GM10266 (cell line): ENCODE measurements at regions not wholly inside any gene's neighbourhood (a gene's known extent, or its start where the extent isn't known, plus 50 kb on each side); places are given as distances from the start of the nearest gene placed in this dataset.

Experiments used
- DNase-seq: peaks from one replicate; pipeline ENCODE4 v3.0.0; 2012; ENCODE audit errors: extremely low spot score
- TF ChIP-seq, protein P1 (sequence below): IDR thresholded peaks from 2 replicates; pipeline ENCODE4 v1.5.1; 2012; ENCODE audit warnings: mild to moderate bottlenecking, low read depth; ENCODE audit not compliant: control insufficient read depth, insufficient read depth; ENCODE audit errors: missing control alignments

DNA sequence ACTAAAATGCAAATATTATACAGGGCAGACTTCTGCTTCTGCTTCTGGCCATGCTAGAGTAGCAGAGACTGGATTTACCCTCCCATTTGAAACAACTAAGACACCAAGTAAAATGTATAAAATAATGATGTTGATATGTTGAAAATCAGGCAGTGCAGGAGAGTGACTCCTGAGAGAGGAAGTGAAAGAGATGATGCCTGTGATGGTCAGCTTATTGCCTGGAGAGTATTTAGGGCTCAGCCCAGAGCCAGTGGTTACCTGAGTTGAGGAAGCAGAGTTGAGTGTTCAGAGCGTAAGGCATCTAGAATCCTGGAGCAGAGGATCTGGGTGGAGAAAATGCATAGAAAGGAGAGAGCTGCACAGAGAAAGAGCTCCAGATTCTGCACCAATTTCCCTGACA is 131.8 kb upstream of the C14orf180 start:
- TF ChIP-seq, protein P1, sequence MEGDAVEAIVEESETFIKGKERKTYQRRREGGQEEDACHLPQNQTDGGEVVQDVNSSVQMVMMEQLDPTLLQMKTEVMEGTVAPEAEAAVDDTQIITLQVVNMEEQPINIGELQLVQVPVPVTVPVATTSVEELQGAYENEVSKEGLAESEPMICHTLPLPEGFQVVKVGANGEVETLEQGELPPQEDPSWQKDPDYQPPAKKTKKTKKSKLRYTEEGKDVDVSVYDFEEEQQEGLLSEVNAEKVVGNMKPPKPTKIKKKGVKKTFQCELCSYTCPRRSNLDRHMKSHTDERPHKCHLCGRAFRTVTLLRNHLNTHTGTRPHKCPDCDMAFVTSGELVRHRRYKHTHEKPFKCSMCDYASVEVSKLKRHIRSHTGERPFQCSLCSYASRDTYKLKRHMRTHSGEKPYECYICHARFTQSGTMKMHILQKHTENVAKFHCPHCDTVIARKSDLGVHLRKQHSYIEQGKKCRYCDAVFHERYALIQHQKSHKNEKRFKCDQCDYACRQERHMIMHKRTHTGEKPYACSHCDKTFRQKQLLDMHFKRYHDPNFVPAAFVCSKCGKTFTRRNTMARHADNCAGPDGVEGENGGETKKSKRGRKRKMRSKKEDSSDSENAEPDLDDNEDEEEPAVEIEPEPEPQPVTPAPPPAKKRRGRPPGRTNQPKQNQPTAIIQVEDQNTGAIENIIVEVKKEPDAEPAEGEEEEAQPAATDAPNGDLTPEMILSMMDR, result no peak
- DNase-seq, result no peak

DNA sequence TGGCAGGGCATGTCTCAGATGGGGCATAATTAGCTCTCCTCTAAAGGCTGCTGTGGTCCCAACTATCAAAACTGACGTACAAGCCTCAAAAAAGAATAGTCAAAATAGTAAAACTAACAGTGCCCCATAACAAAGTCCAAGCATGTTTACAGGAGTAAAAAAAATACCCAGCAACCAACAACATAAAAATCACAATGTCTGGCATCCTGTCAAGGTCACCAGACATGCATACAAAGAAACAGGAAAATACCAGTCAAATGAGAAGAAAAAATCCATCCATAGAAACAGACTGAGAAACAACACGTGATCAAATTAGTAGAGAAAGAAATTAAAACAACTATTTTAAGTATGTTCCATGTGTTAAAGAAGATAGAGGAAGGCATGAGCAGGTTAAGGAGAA is 131.2 kb upstream of the C14orf180 start:
- TF ChIP-seq, protein P1, result no peak
- no peak for DNase-seq

DNA sequence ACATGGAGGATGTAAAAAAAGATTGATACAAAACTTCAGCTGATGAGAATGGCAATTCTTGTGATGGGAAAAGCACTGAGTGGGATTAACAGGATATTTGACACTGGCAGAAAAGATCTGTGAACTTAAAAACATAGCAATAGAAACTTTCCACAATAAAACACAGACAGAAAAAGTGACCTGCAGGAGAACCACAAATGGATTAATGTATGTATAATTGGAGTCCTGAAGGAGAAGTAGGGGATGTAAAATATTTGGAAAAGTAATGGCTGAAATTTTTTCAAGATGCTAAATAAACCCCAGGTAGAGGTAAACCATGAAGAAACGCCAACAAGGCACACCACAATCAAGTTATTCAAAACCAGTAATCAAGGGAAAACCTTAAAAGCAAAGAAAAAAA is 130.8 kb upstream of the C14orf180 start:
- no peak for DNase-seq
- TF ChIP-seq, protein P1, result no peak

DNA sequence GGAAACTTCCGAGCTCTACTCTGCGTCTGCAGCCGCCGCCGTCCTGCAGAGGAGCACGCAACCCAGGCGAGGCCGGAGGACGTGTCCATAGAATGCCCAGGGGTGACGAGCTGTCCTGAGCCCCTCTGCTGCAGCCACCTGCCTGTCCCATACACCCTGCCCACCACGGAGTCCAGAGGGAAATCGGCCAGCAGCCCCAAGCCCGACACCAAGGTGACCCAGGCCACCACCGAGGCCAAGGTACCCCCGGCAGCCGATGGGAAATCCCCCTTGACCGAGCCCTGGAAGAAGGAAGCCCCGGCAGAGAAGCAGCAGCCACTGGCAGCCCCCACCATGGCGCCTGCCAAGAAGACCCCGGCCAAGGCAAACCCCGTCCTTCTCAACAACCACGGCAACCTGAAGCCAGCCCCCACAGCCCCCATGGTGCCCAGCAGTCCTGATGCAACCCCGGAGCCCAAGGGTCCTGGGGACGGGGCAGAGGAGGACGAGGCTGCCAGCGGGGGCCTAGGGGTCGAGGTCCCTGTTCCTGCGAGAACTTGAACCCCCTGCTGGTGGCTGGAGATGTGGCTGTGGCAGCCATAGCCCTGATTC is 128.7 kb upstream of the C14orf180 start:
- no peak for DNase-seq
- TF ChIP-seq, protein P1, result no peak

DNA sequence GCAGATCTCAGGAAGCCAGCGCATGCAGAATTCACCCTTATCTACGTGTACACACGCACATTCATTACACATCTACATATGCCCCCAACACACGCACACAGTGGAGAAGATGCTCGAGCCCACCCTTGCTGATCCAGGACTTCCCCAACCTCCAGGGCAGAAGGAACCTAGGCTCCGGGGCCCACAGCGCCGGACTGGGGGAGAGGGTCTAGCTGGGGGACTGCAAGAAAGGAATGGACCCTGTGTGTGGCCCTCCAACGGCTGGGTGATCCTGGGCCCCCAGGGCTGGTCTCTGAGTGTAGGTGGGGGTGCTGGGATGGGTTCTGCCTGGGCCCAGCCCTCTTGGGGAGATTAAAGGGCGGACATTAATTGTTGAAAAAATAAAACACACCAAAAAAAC is 128.1 kb upstream of the C14orf180 start:
- DNase-seq, result no peak
- TF ChIP-seq, protein P1, result no peak

DNA sequence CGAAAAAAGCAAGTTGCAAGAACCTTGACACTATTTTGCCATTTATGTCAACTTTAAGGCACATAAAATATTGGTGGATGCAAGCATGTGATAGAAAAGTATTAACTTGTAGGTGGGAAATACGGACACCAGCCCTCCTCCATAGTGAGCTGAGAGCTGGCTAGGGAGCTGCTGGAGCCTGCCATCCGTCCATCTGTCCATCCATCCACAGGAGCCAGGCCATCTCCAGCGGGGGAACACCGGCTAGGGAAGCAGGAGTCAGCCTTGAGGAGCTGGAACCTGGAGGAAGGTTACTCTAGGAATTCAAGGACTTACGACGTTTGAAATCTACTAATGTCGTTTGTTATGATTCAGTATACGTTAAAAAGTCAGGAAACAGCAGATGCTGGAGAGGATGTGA is 120.7 kb upstream of the C14orf180 start:
- TF ChIP-seq, protein P1, result no peak
- no peak for DNase-seq

DNA sequence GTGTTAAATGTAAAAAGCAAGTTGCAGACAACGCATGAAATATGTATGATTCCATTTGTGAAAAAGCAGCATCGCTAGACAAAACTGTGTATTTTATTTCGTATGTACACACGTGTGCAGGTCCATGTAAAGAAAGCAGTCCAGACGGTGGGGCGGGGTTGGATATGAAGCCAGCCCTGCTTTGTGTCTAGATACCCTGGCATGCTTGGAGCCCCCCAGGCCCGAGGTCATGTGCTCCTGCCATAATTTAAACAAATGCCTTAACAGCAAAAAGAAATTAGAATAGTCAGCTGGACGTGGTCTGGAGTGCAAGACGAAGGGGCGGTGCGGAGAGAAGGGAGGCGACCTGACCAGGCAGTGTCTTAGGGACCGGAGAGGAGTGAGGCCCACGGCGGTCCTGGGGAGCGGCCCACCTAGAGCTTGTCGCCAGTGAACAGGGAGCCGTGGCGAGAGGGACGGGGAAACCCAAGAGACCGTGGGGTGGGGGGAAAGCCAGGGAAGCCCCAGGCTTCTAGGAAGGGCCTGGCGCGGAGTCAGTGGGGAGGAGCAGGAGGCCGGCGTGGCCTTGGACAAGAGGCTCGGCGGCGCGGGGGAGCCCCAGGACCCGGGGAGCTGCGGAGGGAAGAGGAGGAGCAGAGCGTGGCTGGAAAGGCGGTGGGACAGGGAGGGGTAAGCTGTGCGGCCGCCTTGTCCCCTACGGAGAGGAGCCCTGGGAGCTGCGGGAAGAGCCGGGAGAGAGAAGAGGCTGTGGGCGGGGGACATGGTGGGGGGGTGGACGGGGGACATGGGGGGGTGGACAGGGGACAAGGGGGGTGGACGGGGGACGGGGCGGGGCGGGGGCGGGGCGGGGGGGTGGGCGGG is 118.5 kb upstream of the C14orf180 start:
- DNase-seq, result no peak
- TF ChIP-seq, protein P1, result no peak
